NCI-H526 (cell line): ENCODE measurements at regions not wholly inside any gene's neighbourhood (a gene's known extent, or its start where the extent isn't known, plus 50 kb on each side); places are given as distances from the start of the nearest gene placed in this dataset.

Source experiments
- DNase-seq, 2 experiments: peaks; one replicate each; lab custom pipeline; 2025; lab: John Stamatoyannopoulos, UW

DNA sequence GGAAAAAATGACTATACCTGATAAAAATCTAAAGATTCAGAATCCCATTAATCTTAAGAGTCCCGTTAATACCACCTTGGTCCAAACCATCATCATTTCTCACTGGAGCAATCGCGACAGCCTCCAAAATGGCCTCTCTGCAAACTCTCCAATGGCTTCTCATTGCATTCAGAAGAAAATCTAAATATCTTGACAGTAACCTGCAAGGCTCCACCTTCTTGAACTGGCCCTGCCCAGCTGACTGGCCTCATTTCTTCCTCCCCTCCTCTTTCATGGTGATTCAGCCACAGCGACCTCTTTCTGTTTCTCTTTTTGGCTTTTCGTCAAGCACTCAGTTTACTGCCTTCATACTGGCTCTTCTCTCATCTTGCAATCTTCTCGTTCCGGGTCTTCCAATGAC, 56.2 kb upstream of the GPRIN3 start:
- no peak for DNase-seq

DNA sequence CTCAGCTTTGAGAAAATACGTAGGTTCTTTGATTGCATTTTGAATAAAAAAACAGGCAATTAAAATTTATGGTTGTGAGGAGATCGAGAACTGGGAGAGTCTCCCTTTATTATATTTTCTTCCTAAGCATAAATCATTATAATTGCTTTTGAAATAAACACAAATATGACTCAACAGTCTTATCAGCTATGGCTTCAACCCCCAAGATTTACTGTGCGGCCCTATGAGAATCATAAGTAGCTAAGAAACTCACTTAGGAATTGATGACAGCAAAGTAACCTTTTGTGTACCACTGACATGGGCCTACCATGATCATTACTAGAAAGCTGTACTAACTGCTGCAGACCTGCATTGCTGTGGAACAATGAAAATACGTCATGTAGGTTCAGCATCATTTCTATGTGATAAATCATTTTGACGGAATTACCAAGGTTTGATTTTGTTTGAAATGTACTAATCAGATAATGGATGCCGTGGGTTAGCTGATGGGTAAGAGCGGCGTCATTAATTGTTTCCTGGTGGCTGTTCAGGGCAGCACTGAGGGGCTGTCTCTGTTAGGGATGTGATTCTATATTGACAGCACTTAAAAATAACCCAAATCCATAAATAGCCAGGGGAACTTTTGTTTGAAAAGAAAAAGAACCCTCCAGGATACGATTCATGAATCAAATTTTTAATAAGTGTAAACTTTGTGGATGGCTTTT, 51.5 kb upstream of the GPRIN3 start:
- no peak for DNase-seq

DNA sequence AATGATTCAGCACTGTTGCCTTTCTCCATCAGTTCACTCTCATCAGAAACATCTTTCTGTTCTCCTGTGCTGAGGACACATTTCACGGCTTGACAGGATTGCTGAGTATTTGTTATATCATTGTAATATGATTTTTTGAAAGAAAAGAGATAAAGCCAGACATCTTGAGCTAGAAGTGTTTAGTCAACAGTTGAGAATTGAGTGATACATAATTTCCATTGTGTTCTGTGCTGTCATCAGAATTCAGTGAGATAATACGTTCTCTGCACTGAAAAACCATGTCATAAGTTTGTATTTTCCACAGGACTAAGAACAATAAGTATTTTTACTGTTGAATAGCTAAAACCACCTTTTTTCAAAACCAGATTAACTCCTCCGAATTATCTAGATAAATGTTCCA, 50.2 kb upstream of the GPRIN3 start:
- no peak for DNase-seq
